Fibroblast of the conjunctiva (primary cell): ENCODE measurements at regions not wholly inside any gene's neighbourhood (a gene's known extent, or its start where the extent isn't known, plus 50 kb on each side); places are given as distances from the start of the nearest gene placed in this dataset.

ENCODE experiments used
- DNase-seq: peaks from one replicate; pipeline ENCODE4 v3.0.0-alpha.2; 2010; ENCODE audit warnings: low read depth

GRCh38 chr12:123077298-123078119 is 73.4 kb downstream of the PITPNM2 start:
- no peak for DNase-seq

GRCh38 chr12:123076604-123077297 is 74.1 kb downstream of the PITPNM2 start:
- DNase-seq = no peak

- DNase-seq = no peak
These were observed 75.2 kb downstream of the PITPNM2 start for GRCh38 chr12:123075646-123076171.

GRCh38 chr12:123075087-123075645 is 75.7 kb downstream of the PITPNM2 start:
- no peak for DNase-seq

GRCh38 chr12:123073962-123074801 is 76.7 kb downstream of the PITPNM2 start:
- no peak for DNase-seq

- DNase-seq = no peak
These were observed 77.6 kb downstream of the PITPNM2 start for GRCh38 chr12:123073292-123073691.

- no peak for DNase-seq
These were observed 79.0 kb downstream of the PITPNM2 start for GRCh38 chr12:123071857-123072256.

- DNase-seq = no peak
These were observed 79.6 kb downstream of the PITPNM2 start for GRCh38 chr12:123071099-123071800.

- no peak for DNase-seq
These were observed 80.4 kb downstream of the PITPNM2 start for GRCh38 chr12:123070267-123071081.

GRCh38 chr12:123069436-123070266 is 81.2 kb downstream of the PITPNM2 start:
- DNase-seq = no peak

GRCh38 chr12:123067654-123068053 is 83.2 kb downstream of the PITPNM2 start:
- DNase-seq = no peak

- DNase-seq = no peak
These were observed 84.5 kb downstream of the PITPNM2 start for GRCh38 chr12:123066384-123066710.

GRCh38 chr12:123065676-123066383 is 85.1 kb downstream of the PITPNM2 start:
- DNase-seq = no peak

GRCh38 chr12:123064885-123065619 is 84.6 kb downstream of the ARL6IP4 start:
- DNase-seq = no peak

GRCh38 chr12:123064366-123064765 is 83.9 kb downstream of the ARL6IP4 start:
- DNase-seq = no peak

- DNase-seq = no peak
These were observed 83.1 kb downstream of the ARL6IP4 start for GRCh38 chr12:123063535-123063934.

GRCh38 chr12:123062681-123063486 is 82.4 kb downstream of the ARL6IP4 start:
- no peak for DNase-seq
